Left ventricle myocardium inferior (tissue), 1 donor: ENCODE measurements at regions not wholly inside any gene's neighbourhood (a gene's known extent, or its start where the extent isn't known, plus 50 kb on each side); places are given as distances from the start of the nearest gene placed in this dataset.

ENCODE experiments used
- DNase-seq: peaks from one replicate; pipeline ENCODE4 v3.0.0-alpha.2; 2020
- H3K27ac ChIP-seq: fragments of 200-600 bp; replicated peaks from 2 replicates; pipeline ENCODE4 v1.8.0; 2021
- H3K27me3 ChIP-seq: fragments of 200-600 bp; 2 replicates; pipeline ENCODE4 v1.8.0; 2021; ENCODE audit warnings: low read depth
- H3K36me3 ChIP-seq: fragments of 200-600 bp; 2 replicates; pipeline ENCODE4 v1.8.0; 2021
- H3K4me1 ChIP-seq: fragments of 200-600 bp; 2 replicates; pipeline ENCODE4 v1.8.0; 2021
- H3K4me3 ChIP-seq: fragments of 200-600 bp; 2 replicates; pipeline ENCODE4 v1.8.0; 2021; ENCODE audit warnings: mild to moderate bottlenecking, moderate library complexity
- H3K9me3 ChIP-seq: fragments of 200-600 bp; replicated peaks from 2 replicates; pipeline ENCODE4 v1.8.0; 2021
- intact Hi-C: fragments of 100-400 bp; cut with micrococcal nuclease; formaldehyde crosslinking; loops from one replicate; pipeline ENCODE4 v1.11.0; 2022
- TF ChIP-seq, protein P1 (sequence below): fragments of 200-600 bp; IDR thresholded peaks from 2 replicates; pipeline ENCODE4 v1.8.0; 2021; ENCODE audit warnings: antibody characterized with exemption, mild to moderate bottlenecking, borderline replicate concordance
- donor health status: DM: no; HTN: yes; CAD: no; lungs with severe emphysema.

DNA sequence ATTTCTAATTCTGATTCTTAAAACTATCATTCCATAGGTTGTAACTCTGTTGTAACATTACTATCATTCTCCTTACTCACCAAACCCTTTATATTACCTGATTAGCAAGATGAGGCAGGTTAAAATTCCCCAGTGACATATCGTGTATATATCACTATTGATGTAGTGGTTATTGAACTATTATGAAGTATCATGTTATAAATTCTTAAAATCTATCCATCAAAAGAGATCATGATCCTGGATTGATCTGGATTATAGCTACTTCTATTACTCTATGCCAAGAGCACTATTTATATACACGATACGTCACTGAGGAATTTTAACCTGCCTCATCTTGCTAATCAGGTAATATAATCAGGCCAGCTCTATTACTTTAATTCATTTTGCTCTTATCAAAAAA lies 533.9 kb downstream of the SLITRK6 start:
- H3K4me3 ChIP-seq, result no peak overlapping the region
- intact Hi-C loops, result no loop called here
- H3K9me3 ChIP-seq, result peaks cover 14% of the 10 kb centered on the region
- H3K27me3 ChIP-seq, result no peaks in the 10 kb centered on the region
- no peak for DNase-seq
- H3K27ac ChIP-seq, result no peak overlapping the region
- no peaks in the 10 kb centered on the region for H3K4me1 ChIP-seq
- TF ChIP-seq, protein P1, sequence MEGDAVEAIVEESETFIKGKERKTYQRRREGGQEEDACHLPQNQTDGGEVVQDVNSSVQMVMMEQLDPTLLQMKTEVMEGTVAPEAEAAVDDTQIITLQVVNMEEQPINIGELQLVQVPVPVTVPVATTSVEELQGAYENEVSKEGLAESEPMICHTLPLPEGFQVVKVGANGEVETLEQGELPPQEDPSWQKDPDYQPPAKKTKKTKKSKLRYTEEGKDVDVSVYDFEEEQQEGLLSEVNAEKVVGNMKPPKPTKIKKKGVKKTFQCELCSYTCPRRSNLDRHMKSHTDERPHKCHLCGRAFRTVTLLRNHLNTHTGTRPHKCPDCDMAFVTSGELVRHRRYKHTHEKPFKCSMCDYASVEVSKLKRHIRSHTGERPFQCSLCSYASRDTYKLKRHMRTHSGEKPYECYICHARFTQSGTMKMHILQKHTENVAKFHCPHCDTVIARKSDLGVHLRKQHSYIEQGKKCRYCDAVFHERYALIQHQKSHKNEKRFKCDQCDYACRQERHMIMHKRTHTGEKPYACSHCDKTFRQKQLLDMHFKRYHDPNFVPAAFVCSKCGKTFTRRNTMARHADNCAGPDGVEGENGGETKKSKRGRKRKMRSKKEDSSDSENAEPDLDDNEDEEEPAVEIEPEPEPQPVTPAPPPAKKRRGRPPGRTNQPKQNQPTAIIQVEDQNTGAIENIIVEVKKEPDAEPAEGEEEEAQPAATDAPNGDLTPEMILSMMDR, result no peak
- no peaks in the 10 kb centered on the region for H3K36me3 ChIP-seq

DNA sequence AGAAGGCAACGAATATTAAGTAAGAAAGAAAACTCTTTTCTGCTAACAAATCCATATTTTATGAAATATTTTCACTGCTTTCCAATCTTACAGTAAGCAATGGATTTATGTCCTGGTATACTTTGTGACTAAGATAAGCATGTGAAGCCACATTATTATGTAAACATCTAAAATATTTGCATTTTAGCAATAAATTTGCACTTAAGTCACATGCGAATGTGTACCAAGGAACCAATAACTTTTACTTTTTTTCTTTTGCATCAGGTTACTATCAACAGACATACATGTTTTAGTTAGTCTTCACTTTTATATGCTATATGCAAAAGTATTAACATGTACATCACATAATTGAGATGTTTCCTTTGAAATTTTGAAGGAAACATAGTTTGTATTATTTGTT lies 536.7 kb downstream of the SLITRK6 start:
- no peaks in the 10 kb centered on the region for H3K36me3 ChIP-seq

DNA sequence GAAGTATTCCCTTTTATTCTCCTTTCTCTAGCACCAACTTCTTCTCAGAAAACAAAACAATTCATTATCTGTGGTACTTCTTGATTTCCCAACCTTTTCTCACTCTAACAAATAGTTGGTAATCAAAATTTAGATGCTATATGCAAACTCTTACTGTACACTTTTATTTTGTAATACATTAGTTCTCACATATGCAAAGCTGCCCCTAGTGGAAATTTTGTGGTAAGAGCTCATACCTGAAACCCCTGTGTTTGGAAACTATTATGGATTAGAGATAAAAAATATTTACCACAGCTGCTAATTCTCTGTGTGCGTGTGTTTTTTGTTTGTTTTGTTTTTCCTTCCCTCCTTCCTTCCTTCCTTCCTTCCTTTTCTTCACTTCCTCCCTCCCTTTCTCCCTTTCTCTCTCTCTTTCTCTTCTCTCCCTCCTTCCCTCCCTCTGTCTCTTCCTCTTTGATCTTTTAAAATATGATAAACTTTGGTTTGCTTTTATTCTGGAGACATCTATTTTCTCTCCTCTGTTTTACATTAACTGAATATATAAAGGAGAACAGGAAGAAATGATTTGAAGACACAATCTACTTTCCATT lies 537.4 kb downstream of the SLITRK6 start:
- Histone ChIP-seq H3K9me3 (no peaks in the 10 kb centered on the region), H3K4me3 (no peak overlapping the region), H3K27ac (no peak overlapping the region), H3K36me3 (no peaks in the 10 kb centered on the region), H3K27me3 (no peaks in the 10 kb centered on the region), H3K4me1 (no peaks in the 10 kb centered on the region)
- DNase-seq, result no peak
- intact Hi-C loops, result no loop called here
- TF ChIP-seq, protein P1, result no peak

More for the DNA sequence above, 536.7 kb downstream of the SLITRK6 start:
- no peak for DNase-seq
- H3K4me1 ChIP-seq, result no peaks in the 10 kb centered on the region
- intact Hi-C loops, result no loop called here
- TF ChIP-seq, protein P1, result no peak
- no peak overlapping the region for H3K4me3 ChIP-seq
- no peaks in the 10 kb centered on the region for H3K27me3 ChIP-seq
- no peak overlapping the region for H3K27ac ChIP-seq
- peaks cover 3% of the 10 kb centered on the region for H3K9me3 ChIP-seq

DNA sequence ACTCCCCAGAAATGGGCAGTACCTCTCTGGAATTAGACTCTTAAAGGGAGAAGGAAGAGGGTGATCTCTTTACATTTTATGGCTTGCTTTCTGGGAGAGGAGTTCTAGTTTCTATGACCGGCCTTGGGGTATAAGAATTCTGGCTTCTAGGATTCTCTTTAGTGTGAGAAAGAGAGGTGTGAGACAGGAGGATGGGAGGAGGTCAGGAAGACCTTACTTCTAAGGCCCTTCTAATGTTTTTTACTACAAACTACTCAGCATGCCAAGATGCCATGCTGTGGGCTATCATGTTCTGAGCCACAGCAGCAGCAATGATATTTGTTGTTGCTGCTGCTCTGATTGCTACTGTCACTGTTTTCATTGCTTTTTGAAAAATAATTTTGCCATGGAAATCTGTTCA lies 538.3 kb downstream of the SLITRK6 start:
- intact Hi-C loops, result no loop called here
- DNase-seq, result no peak
- no peaks in the 10 kb centered on the region for H3K9me3 ChIP-seq
- H3K36me3 ChIP-seq, result no peaks in the 10 kb centered on the region
- H3K27me3 ChIP-seq, result no peaks in the 10 kb centered on the region
- H3K27ac ChIP-seq, result no peak overlapping the region
- H3K4me3 ChIP-seq, result no peak overlapping the region
- TF ChIP-seq, protein P1, result no peak
- no peaks in the 10 kb centered on the region for H3K4me1 ChIP-seq

DNA sequence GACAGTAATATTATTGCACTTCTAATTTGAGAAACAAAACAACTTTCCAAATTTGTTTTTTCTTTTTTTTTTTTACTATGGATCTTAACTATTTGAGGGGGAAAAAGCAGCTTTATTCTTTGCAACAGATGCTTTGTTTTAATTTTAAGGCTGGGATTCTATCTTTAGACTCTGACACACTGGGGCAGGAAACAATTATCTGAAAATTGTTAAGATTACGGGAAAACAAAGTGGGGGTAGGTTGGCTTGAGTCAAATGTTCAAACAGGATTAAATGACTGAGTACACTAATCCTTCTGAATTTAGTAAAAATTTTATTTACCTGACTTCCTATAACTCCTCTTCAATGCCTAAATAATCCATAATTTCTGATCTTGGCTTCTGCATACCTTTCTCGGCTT lies 543.2 kb downstream of the SLITRK6 start:
- DNase-seq, result no peak
- TF ChIP-seq, protein P1, result no peak
- H3K4me3 ChIP-seq, result no peak overlapping the region
- H3K9me3 ChIP-seq, result peaks cover 22% of the 10 kb centered on the region
- intact Hi-C loops, result no loop called here
- H3K27me3 ChIP-seq, result no peaks in the 10 kb centered on the region
- H3K27ac ChIP-seq, result no peak overlapping the region
- no peaks in the 10 kb centered on the region for H3K4me1 ChIP-seq
- no peaks in the 10 kb centered on the region for H3K36me3 ChIP-seq
